ENCODE measurements at regions not wholly inside any gene's neighbourhood (a gene's known extent, or its start where the extent isn't known, plus 50 kb on each side); places are given as distances from the start of the nearest gene placed in this dataset.

- no peak for TF ChIP-seq ZNF282 (IDR thresholded peaks at IDR 0.05; ENCODE audit: partially characterized antibody)
- TF ChIP-seq MAZ (IDR thresholded peaks at IDR 0.05; ENCODE audit: borderline replicate concordance, low read depth, low read length): no peak
- TF ChIP-seq MAZ (CRISPR knock-in tag; IDR thresholded peaks at IDR 0.05; ENCODE audit: low read depth): no peak
- TF ChIP-seq ZC3H4 (CRISPR knock-in tag; IDR thresholded peaks at IDR 0.05; ENCODE audit: borderline replicate concordance): 0 out of 2 replicates have a peak, but pooled peaks have one; percentile 22
- 0 out of 2 replicates have a peak, but pooled peaks have one; percentile 22 for TF ChIP-seq THAP11 (CRISPR knock-in tag; IDR thresholded peaks at IDR 0.05)
- no peak for TF ChIP-seq MEIS2 (CRISPR knock-in tag; IDR thresholded peaks at IDR 0.05)
- TF ChIP-seq MXD3 (CRISPR knock-in tag; IDR thresholded peaks at IDR 0.05): no peak; the same call in 1 of the 2 replicates
- TF ChIP-seq HOMEZ (CRISPR knock-in tag; IDR thresholded peaks at IDR 0.05; ENCODE audit: low read depth): peak; percentile 33; the same call in 1 of the 2 replicates
- TF ChIP-seq SOX5 (CRISPR knock-in tag; IDR thresholded peaks at IDR 0.05; ENCODE audit: borderline replicate concordance): peak; percentile 87
- no peak for TF ChIP-seq SRSF9 (IDR thresholded peaks at IDR 0.05; ENCODE audit: borderline replicate concordance, insufficient read depth, low read depth, low read length, poor library complexity, severe bottlenecking)
- TF ChIP-seq ZGPAT (CRISPR knock-in tag; IDR thresholded peaks at IDR 0.05): peak; percentile 70; the same call in 1 of the 2 replicates
- TF ChIP-seq TCF7 (IDR thresholded peaks at IDR 0.05; ENCODE audit: low read depth): peak; percentile 99
- peak; percentile 58 for TF ChIP-seq HOXA3 (CRISPR knock-in tag; IDR thresholded peaks at IDR 0.05)
- TF ChIP-seq CBX5 (CRISPR knock-in tag; IDR thresholded peaks at IDR 0.05; ENCODE audit: borderline replicate concordance): no peak
- TF ChIP-seq KLF6 (CRISPR knock-in tag; IDR thresholded peaks at IDR 0.05): no peak
- TF ChIP-seq SAFB2 (CRISPR knock-in tag; IDR thresholded peaks at IDR 0.05; ENCODE audit: borderline replicate concordance, low read depth): no peak
- peak; percentile 55 for TF ChIP-seq FOXO1 (CRISPR knock-in tag; IDR thresholded peaks at IDR 0.05)
- 0 out of 2 replicates have a peak, but pooled peaks have one; percentile 18 for TF ChIP-seq EHMT2 (IDR thresholded peaks at IDR 0.05; ENCODE audit: borderline replicate concordance, low read depth, low read length)
- no peak for TF ChIP-seq AGO2 (optimal IDR thresholded peaks at IDR 0.05; ENCODE audit: low read depth, low read length)
- TF ChIP-seq NFAT5 (CRISPR knock-in tag; IDR thresholded peaks at IDR 0.05): no peak
- TF ChIP-seq FOXA1 (IDR thresholded peaks at IDR 0.05): no peak
- TF ChIP-seq FOXA1 (CRISPR knock-in tag; IDR thresholded peaks at IDR 0.05): peak; percentile 95
- TF ChIP-seq ZSCAN22 (CRISPR knock-in tag; IDR thresholded peaks at IDR 0.05): no peak
Measured at GRCh38 chr20:21017528-21018085, 88.6 kb downstream of the LINC00237 start (continued).
